CD1c-positive myeloid dendritic cell (primary cell): ENCODE measurements at regions not wholly inside any gene's neighbourhood (a gene's known extent, or its start where the extent isn't known, plus 50 kb on each side); places are given as distances from the start of the nearest gene placed in this dataset.

Experiments used
- DNase-seq: peaks from one replicate; pipeline ENCODE4 v3.0.0-alpha.2; 2016; ENCODE audit errors: extremely low spot score

GRCh38 chr10:61001731-61002122 lies 57.7 kb upstream of the RHOBTB1 start:
- DNase-seq, result no peak

GRCh38 chr10:61000769-61001730 lies 57.1 kb upstream of the RHOBTB1 start:
- DNase-seq, result no peak

GRCh38 chr10:60998932-60999331 lies 54.9 kb upstream of the RHOBTB1 start:
- no peak for DNase-seq

GRCh38 chr10:60994128-60994527 lies 50.1 kb upstream of the RHOBTB1 start:
- DNase-seq, result no peak
